Suprapubic skin (tissue), 4 donors: ENCODE measurements at regions not wholly inside any gene's neighbourhood (a gene's known extent, or its start where the extent isn't known, plus 50 kb on each side); places are given as distances from the start of the nearest gene placed in this dataset.

Experiments used
- POLR2A ChIP-seq, 2 donors: fragments of 450-650 bp; IDR thresholded peaks; one replicate each; pipeline ENCODE4 v1.6.1; 2017; ENCODE audit warnings: antibody characterized with exemption in 2 of 2, mild to moderate bottlenecking in 2 of 2, moderate library complexity in 2 of 2
- POLR2AphosphoS5 ChIP-seq, 3 donors: sonication (generic); formaldehyde crosslinking; IDR thresholded peaks; one replicate each; pipeline ENCODE4 v1.6.1; 2017; ENCODE audit warnings: antibody characterized with exemption in 3 of 3
- TF ChIP-seq, protein P1 (sequence below), 2 donors: fragments of 200-600 bp in 1 of 2; fragments of 450-650 bp in 1 of 2; sonication (generic) in 1 of 2; IDR thresholded peaks; one replicate each; pipeline ENCODE4 v1.5.1; 2016 to 2019; ENCODE audit warnings: antibody characterized with exemption in 2 of 2, mild to moderate bottlenecking in 1 of 2, moderate library complexity in 1 of 2

DNA sequence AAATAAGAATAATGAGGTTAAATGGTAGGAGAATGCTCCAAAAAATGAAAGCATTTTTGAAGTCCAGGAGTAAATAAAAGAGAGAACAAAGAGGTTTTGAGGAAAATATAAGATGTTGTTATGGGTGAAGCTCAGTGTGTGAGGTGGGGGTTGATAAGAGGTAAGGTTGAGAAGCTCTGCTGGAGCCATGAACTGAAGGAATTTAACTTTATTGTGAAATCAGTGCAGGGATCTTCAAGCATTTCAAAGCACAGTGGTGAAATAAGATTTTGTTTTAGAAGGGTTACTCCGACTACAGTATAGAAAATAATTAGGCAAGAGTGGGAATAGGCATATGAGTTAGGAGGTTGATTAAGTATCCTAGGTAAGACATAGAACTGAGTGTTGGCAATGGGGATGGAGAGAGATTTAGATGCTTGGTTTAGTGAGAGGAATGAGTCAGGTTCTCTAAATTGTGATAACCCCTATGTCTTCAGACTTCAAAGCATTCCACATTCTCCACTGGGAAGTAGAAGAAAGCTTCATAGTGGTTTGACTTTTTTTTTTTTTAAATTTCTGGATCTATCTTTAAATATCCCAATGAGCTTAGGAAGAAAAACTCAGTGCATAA lies 403.2 kb downstream of the AASDHPPT start:
- TF ChIP-seq POLR2A (IDR thresholded peaks at IDR 0.05) (no peak), POLR2AphosphoS5 (IDR thresholded peaks at IDR 0.05) (no peak)
- TF ChIP-seq, protein P1, sequence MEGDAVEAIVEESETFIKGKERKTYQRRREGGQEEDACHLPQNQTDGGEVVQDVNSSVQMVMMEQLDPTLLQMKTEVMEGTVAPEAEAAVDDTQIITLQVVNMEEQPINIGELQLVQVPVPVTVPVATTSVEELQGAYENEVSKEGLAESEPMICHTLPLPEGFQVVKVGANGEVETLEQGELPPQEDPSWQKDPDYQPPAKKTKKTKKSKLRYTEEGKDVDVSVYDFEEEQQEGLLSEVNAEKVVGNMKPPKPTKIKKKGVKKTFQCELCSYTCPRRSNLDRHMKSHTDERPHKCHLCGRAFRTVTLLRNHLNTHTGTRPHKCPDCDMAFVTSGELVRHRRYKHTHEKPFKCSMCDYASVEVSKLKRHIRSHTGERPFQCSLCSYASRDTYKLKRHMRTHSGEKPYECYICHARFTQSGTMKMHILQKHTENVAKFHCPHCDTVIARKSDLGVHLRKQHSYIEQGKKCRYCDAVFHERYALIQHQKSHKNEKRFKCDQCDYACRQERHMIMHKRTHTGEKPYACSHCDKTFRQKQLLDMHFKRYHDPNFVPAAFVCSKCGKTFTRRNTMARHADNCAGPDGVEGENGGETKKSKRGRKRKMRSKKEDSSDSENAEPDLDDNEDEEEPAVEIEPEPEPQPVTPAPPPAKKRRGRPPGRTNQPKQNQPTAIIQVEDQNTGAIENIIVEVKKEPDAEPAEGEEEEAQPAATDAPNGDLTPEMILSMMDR (IDR thresholded peaks at IDR 0.05), result no peak
